GM06990 (cell line): ENCODE measurements at regions not wholly inside any gene's neighbourhood (a gene's known extent, or its start where the extent isn't known, plus 50 kb on each side); places are given as distances from the start of the nearest gene placed in this dataset.
A peak's percentile ranks its signal among the peaks of the same experiment; 100 is the strongest.

Experiments
- DNase-seq: peaks from one replicate; pipeline ENCODE4 v3.0.0-alpha.2; 2011; ENCODE audit not compliant: insufficient read length; ENCODE audit errors: extremely low read depth
- H3K27me3 ChIP-seq: replicated peaks from 2 replicates; pipeline ENCODE4 v1.6.0; 2011; ENCODE audit warnings: low read length; ENCODE audit not compliant: control insufficient read depth, insufficient read depth
- H3K36me3 ChIP-seq: 2 replicates; pipeline ENCODE4 v1.5.1; 2011; ENCODE audit warnings: low read length; ENCODE audit not compliant: control insufficient read depth, insufficient read depth
- H3K4me3 ChIP-seq: replicated peaks from 2 replicates; pipeline ENCODE4 v1.5.1; 2011; ENCODE audit warnings: low read depth, mild to moderate bottlenecking, control low read depth, low read length
- TF ChIP-seq, protein P1 (sequence below): IDR thresholded peaks from 2 replicates; pipeline ENCODE4 v1.5.1; 2011; ENCODE audit warnings: low read length, control low read depth, mild to moderate bottlenecking, inconsistent platforms; ENCODE audit not compliant: insufficient read depth, poor library complexity, severe bottlenecking

DNA sequence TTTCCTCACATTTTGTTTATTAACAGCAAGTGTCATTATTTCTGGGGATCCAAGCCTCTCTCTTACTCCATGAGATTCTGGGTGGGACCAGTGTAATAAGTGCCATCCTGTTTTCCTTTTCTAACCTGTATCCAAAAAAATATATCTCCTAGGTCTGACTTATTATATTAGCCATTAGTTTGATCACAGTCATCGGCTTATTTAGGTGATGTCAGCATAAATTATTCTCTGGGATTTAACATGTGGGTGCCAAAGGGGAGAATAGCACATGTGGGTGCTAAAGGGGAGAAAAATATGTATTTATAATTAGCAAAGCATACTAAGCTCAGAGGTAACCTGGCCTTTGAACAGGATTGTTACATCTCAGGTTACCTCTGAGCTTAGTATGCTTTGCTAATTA, 293.8 kb upstream of the SEMA3D start:
- Histone ChIP-seq H3K27me3 (no peaks in the 10 kb centered on the region), H3K36me3 (no peaks in the 10 kb centered on the region), H3K4me3 (no peak overlapping the region)
- TF ChIP-seq, protein P1, sequence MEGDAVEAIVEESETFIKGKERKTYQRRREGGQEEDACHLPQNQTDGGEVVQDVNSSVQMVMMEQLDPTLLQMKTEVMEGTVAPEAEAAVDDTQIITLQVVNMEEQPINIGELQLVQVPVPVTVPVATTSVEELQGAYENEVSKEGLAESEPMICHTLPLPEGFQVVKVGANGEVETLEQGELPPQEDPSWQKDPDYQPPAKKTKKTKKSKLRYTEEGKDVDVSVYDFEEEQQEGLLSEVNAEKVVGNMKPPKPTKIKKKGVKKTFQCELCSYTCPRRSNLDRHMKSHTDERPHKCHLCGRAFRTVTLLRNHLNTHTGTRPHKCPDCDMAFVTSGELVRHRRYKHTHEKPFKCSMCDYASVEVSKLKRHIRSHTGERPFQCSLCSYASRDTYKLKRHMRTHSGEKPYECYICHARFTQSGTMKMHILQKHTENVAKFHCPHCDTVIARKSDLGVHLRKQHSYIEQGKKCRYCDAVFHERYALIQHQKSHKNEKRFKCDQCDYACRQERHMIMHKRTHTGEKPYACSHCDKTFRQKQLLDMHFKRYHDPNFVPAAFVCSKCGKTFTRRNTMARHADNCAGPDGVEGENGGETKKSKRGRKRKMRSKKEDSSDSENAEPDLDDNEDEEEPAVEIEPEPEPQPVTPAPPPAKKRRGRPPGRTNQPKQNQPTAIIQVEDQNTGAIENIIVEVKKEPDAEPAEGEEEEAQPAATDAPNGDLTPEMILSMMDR, result no peak
- no peak for DNase-seq

DNA sequence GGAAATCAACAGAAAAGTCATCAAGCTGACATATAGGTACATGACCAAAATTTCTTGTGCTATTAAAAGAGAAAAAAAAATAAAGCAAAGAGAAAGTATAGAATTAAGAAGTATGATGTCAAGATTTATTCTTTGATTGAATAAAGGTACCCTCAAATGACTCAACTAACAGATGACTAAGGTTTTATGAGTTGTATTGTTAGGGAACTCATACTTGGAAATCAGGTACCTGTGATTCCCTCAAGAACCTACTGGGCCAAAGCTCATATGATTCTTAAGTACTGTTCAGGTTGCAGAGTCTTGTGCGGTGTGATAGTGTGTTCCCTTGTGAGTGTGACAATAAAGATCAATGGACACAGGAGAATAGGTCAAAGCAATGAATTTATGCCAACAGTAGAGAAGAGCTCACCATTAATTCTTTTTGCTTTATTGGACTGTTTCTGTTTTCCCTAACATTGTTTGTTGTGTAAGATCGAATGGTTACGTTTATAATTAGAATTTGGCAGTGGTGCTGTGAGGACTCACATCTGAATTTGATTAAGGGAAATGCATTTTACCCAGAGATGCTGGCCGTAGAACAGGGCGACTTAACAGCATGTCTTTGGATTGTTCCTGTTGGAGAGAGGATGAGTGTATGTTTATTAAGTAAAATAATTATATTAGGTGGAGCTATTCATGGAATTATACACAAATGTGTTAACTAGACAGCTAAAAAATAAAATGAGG, 293.2 kb upstream of the SEMA3D start:
- Histone ChIP-seq H3K4me3 (no peak overlapping the region), H3K27me3 (no peaks in the 10 kb centered on the region), H3K36me3 (no peaks in the 10 kb centered on the region)
- TF ChIP-seq, protein P1, result no peak
- no peak for DNase-seq

DNA sequence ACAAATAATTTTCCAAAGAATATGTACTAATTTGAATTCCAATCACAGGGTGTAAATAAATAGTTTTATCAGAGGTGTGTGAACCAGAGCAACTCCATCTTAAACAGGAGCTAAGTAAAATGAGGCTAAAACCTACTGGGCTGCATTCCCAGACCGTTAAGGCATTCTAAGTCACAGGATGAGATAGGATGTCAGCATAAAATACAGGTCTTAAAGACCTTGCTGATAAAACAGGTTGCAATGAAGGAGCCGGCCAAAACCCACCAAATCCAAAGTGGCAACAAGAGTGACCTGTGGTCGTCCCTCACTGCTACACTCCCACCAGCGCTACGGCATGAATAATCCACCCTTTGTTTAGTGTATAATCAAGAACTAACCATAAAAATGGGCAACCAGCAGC, 291.7 kb upstream of the SEMA3D start:
- no peak for DNase-seq
- H3K27me3 ChIP-seq, result no peaks in the 10 kb centered on the region
- H3K36me3 ChIP-seq, result no peaks in the 10 kb centered on the region
- H3K4me3 ChIP-seq, result no peak overlapping the region
- TF ChIP-seq, protein P1, result no peak

DNA sequence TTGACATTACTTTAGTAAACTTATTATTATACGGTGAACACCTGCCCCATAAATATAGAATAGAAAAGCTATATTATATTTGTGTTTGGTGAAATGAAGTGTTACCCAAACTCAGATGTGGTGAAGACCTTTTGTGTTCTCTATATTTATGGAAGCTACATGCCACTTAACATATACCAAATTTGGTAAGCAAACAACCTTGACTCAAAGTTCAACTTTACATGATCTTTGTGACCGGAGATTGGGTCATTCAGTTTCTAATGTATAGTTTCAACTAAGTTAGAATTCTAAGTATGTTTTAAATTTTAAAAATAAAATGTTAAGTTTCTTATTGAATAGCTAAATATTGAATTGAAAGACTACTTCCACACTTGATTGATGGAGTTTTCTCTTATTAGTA, 288.6 kb upstream of the SEMA3D start:
- DNase-seq, result no peak
- TF ChIP-seq, protein P1, result no peak
- Histone ChIP-seq H3K27me3 (no peaks in the 10 kb centered on the region), H3K36me3 (no peaks in the 10 kb centered on the region), H3K4me3 (no peak overlapping the region)

DNA sequence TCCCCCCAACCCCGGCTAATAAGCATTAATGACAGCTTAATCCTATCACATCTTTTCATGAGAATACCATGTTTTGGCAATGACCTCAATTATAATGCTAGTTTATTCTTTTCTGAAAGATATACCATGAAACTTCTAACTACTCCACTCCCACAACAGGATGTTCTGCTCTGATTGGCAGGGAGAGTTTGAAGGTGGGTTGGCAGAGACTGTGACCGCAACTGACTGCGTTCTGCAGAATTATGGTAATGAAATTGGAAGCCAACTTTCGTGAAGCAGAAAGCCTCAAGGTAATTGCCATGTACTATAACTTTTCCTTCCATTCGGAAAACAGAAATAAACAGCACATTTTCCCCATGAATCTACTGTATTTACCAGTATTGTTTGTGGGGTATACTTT, 288.2 kb upstream of the SEMA3D start:
- DNase-seq, result no peak
- TF ChIP-seq, protein P1, result no peak
- no peaks in the 10 kb centered on the region for H3K36me3 ChIP-seq
- no peak overlapping the region for H3K4me3 ChIP-seq
- no peaks in the 10 kb centered on the region for H3K27me3 ChIP-seq

DNA sequence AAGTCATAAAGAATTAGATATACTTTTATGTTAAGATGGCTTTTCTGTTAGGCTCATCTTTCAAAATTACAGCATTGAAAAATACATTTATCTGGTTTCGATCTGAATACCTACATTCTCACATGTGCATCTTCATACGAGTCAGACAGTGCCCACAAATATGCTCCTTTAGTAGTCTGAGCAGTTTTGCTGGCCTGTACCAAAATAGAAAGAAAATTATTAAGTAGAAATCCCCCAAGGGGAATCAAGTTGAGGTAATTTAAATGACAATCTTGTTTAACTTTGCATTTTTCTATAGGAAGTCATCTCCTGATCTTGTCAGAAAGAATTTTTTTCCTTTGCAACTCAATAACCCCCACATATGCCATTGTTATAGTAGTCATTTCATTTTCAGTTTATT, 287.4 kb upstream of the SEMA3D start:
- Histone ChIP-seq H3K36me3 (no peaks in the 10 kb centered on the region), H3K4me3 (no peak overlapping the region), H3K27me3 (no peaks in the 10 kb centered on the region)
- DNase-seq, result peak; percentile 9
- TF ChIP-seq, protein P1, result no peak
